ENCODE measurements at regions not wholly inside any gene's neighbourhood (a gene's known extent, or its start where the extent isn't known, plus 50 kb on each side); places are given as distances from the start of the nearest gene placed in this dataset.

- Histone ChIP-seq H3K4me2 (ENCODE audit: control insufficient read depth, insufficient read depth) (no peak overlapping the region), H3K79me2 (ENCODE audit: control insufficient read depth, insufficient read depth, low read length) (no peaks in the 10 kb centered on the region), H3K27ac (ENCODE audit: control insufficient read depth, insufficient read depth) (no peak overlapping the region), H3K27me3 (replicated peaks in 1 of 2; ENCODE audit: control insufficient read depth in 2 of 2, insufficient read depth in 2 of 2, low read length in 1 of 2) (no peaks in the 10 kb centered on the region), H3K4me1 (ENCODE audit: control insufficient read depth, insufficient read depth, low read length) (peaks cover 4% of the 10 kb centered on the region; the same call in 1 of the 2 replicates), H3K9me3 (replicated peaks; ENCODE audit: control insufficient read depth, insufficient read depth, low read length) (no peaks in the 10 kb centered on the region), H3K4me3 (no peak overlapping the region), H4K20me1 (ENCODE audit: control insufficient read depth, insufficient read depth) (no peaks in the 10 kb centered on the region), H3K36me3 (ENCODE audit: control insufficient read depth in 2 of 2, insufficient read depth in 2 of 2, low read length in 1 of 2) (no peaks in the 10 kb centered on the region), H3K9ac (ENCODE audit: control insufficient read depth, insufficient read depth, low read length) (no peak overlapping the region), H2AFZ (ENCODE audit: control insufficient read depth, low read depth, low read length) (no peak overlapping the region)
- intact Hi-C loops (cut with micrococcal nuclease; ENCODE audit: unreplicated experiment) (no loop called here), in situ Hi-C loops (cut with MboI) (no loop called here)
- DNase-seq (ENCODE audit: low read depth, low spot score) (no peak), FAIRE-seq (no peak), ATAC-seq (no peak)
- 89% methylated on average over 1 of the region's 1 CpG for WGBS (ENCODE audit: insufficient coverage, insufficient replicate concordance, low lambda C conversion rate, missing lambda C conversion rate)
- CTCF ChIA-PET = no interaction called here
- RAD21 ChIA-PET (ENCODE audit: unreplicated experiment) = no interaction called here
- POLR2A ChIA-PET = no interaction called here
- TF ChIP-seq YY1 (IDR thresholded peaks at IDR 0.05; ENCODE audit: low read depth, low read length) = no peak
- TF ChIP-seq RFX5 (IDR thresholded peaks at IDR 0.05; ENCODE audit: low read depth, low read length) = no peak
- TF ChIP-seq ZNF217 (IDR thresholded peaks at IDR 0.05) = no peak
- TF ChIP-seq GATAD2B (conservative IDR thresholded peaks at IDR 0.05; ENCODE audit: low read depth) = no peak
- TF ChIP-seq MTA3 (IDR thresholded peaks at IDR 0.05; ENCODE audit: borderline replicate concordance, low read length) = no peak
- BruUV-seq (replicated peaks) = no TSS peak
- SMC1A ChIA-PET (ENCODE audit: uncharacterized antibody, unreplicated experiment) = no interaction called here
These were observed 101.7 kb upstream of the SERP2 start for GRCh38 chr13:44271915-44272341.

DNA sequence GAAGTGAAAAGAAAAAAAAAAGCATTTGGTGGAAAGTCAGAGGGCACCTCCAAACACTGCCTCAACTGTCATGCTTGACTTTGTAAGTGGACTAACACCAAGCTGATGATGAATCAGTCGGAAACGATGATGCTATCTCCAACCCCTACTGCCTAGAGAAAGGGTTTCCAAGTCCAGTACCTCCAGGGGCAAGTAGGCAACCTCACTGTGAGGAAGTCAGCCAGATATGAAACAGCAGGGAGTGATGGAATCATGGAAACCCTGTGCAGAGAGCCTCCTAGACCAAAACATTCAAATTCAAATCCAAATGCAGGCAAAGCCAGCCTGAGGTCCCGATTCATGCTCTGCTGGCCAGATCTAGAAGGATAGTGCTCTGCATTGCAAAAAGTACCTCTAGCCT, 100.9 kb upstream of the SERP2 start:
- ChIA-PET SMC1A (ENCODE audit: uncharacterized antibody, unreplicated experiment) (no interaction called here), RAD21 (ENCODE audit: unreplicated experiment) (no interaction called here), CTCF (no interaction called here), POLR2A (no interaction called here)
- H2AFZ ChIP-seq (ENCODE audit: control insufficient read depth, low read depth, low read length) = no peak overlapping the region
- H3K4me1 ChIP-seq (ENCODE audit: control insufficient read depth, insufficient read depth, low read length) = peaks cover 4% of the 10 kb centered on the region; the same call in 1 of the 2 replicates
- no peak for DNase-seq (ENCODE audit: low read depth, low spot score)
- no peaks in the 10 kb centered on the region for H3K79me2 ChIP-seq (ENCODE audit: control insufficient read depth, insufficient read depth, low read length)
- H3K4me3 ChIP-seq = no peak overlapping the region
- no peak overlapping the region for H3K27ac ChIP-seq (ENCODE audit: control insufficient read depth, insufficient read depth)
- no peaks in the 10 kb centered on the region for H4K20me1 ChIP-seq (ENCODE audit: control insufficient read depth, insufficient read depth)
- no peaks in the 10 kb centered on the region for H3K27me3 ChIP-seq (replicated peaks in 1 of 2; ENCODE audit: control insufficient read depth in 2 of 2, insufficient read depth in 2 of 2, low read length in 1 of 2)
- no peak overlapping the region for H3K4me2 ChIP-seq (ENCODE audit: control insufficient read depth, insufficient read depth)
- in situ Hi-C loops (cut with MboI) (no loop called here), intact Hi-C loops (cut with micrococcal nuclease; ENCODE audit: unreplicated experiment) (no loop called here)
- no peaks in the 10 kb centered on the region for H3K36me3 ChIP-seq (ENCODE audit: control insufficient read depth in 2 of 2, insufficient read depth in 2 of 2, low read length in 1 of 2)
- H3K9ac ChIP-seq (ENCODE audit: control insufficient read depth, insufficient read depth, low read length) = no peak overlapping the region
- no TSS peak for BruUV-seq (replicated peaks)
- no peak for FAIRE-seq
- no peaks in the 10 kb centered on the region for H3K9me3 ChIP-seq (replicated peaks; ENCODE audit: control insufficient read depth, insufficient read depth, low read length)
- WGBS (ENCODE audit: insufficient coverage, insufficient replicate concordance, low lambda C conversion rate, missing lambda C conversion rate) = 98% methylated on average over 3 of the region's 3 CpGs
- no peak for ATAC-seq
- TF ChIP-seq SUPT20H (IDR thresholded peaks at IDR 0.05; ENCODE audit: borderline replicate concordance, control insufficient read depth, low read depth, low read length) = no peak
- TF ChIP-seq, protein P1, sequence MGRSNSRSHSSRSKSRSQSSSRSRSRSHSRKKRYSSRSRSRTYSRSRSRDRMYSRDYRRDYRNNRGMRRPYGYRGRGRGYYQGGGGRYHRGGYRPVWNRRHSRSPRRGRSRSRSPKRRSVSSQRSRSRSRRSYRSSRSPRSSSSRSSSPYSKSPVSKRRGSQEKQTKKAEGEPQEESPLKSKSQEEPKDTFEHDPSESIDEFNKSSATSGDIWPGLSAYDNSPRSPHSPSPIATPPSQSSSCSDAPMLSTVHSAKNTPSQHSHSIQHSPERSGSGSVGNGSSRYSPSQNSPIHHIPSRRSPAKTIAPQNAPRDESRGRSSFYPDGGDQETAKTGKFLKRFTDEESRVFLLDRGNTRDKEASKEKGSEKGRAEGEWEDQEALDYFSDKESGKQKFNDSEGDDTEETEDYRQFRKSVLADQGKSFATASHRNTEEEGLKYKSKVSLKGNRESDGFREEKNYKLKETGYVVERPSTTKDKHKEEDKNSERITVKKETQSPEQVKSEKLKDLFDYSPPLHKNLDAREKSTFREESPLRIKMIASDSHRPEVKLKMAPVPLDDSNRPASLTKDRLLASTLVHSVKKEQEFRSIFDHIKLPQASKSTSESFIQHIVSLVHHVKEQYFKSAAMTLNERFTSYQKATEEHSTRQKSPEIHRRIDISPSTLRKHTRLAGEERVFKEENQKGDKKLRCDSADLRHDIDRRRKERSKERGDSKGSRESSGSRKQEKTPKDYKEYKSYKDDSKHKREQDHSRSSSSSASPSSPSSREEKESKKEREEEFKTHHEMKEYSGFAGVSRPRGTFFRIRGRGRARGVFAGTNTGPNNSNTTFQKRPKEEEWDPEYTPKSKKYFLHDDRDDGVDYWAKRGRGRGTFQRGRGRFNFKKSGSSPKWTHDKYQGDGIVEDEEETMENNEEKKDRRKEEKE (IDR thresholded peaks at IDR 0.05) = no peak
- TF ChIP-seq, protein P2, sequence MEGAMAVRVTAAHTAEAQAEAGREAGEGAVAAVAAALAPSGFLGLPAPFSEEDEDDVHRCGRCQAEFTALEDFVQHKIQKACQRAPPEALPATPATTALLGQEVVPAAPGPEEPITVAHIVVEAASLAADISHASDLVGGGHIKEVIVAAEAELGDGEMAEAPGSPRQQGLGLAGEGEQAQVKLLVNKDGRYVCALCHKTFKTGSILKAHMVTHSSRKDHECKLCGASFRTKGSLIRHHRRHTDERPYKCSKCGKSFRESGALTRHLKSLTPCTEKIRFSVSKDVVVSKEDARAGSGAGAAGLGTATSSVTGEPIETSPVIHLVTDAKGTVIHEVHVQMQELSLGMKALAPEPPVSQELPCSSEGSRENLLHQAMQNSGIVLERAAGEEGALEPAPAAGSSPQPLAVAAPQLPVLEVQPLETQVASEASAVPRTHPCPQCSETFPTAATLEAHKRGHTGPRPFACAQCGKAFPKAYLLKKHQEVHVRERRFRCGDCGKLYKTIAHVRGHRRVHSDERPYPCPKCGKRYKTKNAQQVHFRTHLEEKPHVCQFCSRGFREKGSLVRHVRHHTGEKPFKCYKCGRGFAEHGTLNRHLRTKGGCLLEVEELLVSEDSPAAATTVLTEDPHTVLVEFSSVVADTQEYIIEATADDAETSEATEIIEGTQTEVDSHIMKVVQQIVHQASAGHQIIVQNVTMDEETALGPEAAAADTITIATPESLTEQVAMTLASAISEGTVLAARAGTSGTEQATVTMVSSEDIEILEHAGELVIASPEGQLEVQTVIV (IDR thresholded peaks at IDR 0.05; ENCODE audit: borderline replicate concordance, partially characterized antibody) = no peak
- no peak for TF ChIP-seq NFIC (IDR thresholded peaks at IDR 0.05; ENCODE audit: low read depth, low read length)
- TF ChIP-seq CEBPB (IDR thresholded peaks at IDR 0.05; ENCODE audit: borderline replicate concordance in 1 of 2, low read depth in 2 of 2, low read length in 2 of 2) = no peak

Data from GM12878 (cell line).